DND-41 (cell line): ENCODE measurements at regions not wholly inside any gene's neighbourhood (a gene's known extent, or its start where the extent isn't known, plus 50 kb on each side); places are given as distances from the start of the nearest gene placed in this dataset.

Experiments used
- EZH2 ChIP-seq: IDR thresholded peaks from 3 replicates; pipeline ENCODE4 v1.6.1; 2012; ENCODE audit warnings: borderline replicate concordance, low read depth, mild to moderate bottlenecking, moderate library complexity, low read length, inconsistent platforms; ENCODE audit not compliant: severe bottlenecking
- TF ChIP-seq, protein P1 (sequence below): IDR thresholded peaks from 2 replicates; pipeline ENCODE4 v1.5.1; 2012; ENCODE audit warnings: borderline replicate concordance, low read length, moderate library complexity, mild to moderate bottlenecking; ENCODE audit not compliant: poor library complexity, severe bottlenecking; ENCODE audit errors: extremely low read depth

GRCh38 chr1:80542231-80542630 lies 1258.5 kb upstream of the ADGRL2 start:
- TF ChIP-seq, protein P1, sequence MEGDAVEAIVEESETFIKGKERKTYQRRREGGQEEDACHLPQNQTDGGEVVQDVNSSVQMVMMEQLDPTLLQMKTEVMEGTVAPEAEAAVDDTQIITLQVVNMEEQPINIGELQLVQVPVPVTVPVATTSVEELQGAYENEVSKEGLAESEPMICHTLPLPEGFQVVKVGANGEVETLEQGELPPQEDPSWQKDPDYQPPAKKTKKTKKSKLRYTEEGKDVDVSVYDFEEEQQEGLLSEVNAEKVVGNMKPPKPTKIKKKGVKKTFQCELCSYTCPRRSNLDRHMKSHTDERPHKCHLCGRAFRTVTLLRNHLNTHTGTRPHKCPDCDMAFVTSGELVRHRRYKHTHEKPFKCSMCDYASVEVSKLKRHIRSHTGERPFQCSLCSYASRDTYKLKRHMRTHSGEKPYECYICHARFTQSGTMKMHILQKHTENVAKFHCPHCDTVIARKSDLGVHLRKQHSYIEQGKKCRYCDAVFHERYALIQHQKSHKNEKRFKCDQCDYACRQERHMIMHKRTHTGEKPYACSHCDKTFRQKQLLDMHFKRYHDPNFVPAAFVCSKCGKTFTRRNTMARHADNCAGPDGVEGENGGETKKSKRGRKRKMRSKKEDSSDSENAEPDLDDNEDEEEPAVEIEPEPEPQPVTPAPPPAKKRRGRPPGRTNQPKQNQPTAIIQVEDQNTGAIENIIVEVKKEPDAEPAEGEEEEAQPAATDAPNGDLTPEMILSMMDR: no peak
- TF ChIP-seq EZH2: no peak
